ENCODE measurements at regions not wholly inside any gene's neighbourhood (a gene's known extent, or its start where the extent isn't known, plus 50 kb on each side); places are given as distances from the start of the nearest gene placed in this dataset.

GRCh38 chr7:47094462-47094861 is 487.4 kb downstream of the TNS3 start (continued):
- TF ChIP-seq CTCF (IDR thresholded peaks at IDR 0.05 in 2 of 3, conservative IDR thresholded peaks at IDR 0.05 in 1 of 3; ENCODE audit: control insufficient read depth in 2 of 3, extremely low read depth in 1 of 3, insufficient read depth in 1 of 3, low read depth in 3 of 3, low read length in 3 of 3): no peak
- no peak for TF ChIP-seq WRNIP1 (IDR thresholded peaks at IDR 0.05; ENCODE audit: borderline replicate concordance, low read depth, low read length)
- TF ChIP-seq MTA2 (IDR thresholded peaks at IDR 0.05; ENCODE audit: low read depth): no peak
- TF ChIP-seq RB1 (IDR thresholded peaks at IDR 0.05; ENCODE audit: borderline replicate concordance): no peak

- no peaks in the 10 kb centered on the region for H4K20me1 ChIP-seq (ENCODE audit: control insufficient read depth, insufficient read depth)
- no peak overlapping the region for H3K9ac ChIP-seq (ENCODE audit: control insufficient read depth, insufficient read depth, low read length)
- H3K36me3 ChIP-seq (ENCODE audit: control insufficient read depth in 2 of 2, insufficient read depth in 2 of 2, low read length in 1 of 2): no peaks in the 10 kb centered on the region
- in situ Hi-C loops (cut with MboI): loop anchor here (25.0 kb wide), 1 partner anchor 731 kb away; no protein-coding TSS in a partner anchor
- ChIA-PET POLR2A (interaction anchor here (0.5 kb wide), 1 partner anchor 197 kb away, joined by 4 read pairs; no protein-coding TSS in a partner anchor), RAD21 (ENCODE audit: unreplicated experiment) (interaction anchor here (0.7 to 2.3 kb wide), 2 partner anchors 152 to 1171 kb away, joined by 3 to 12 read pairs; no protein-coding TSS in a partner anchor), CTCF (interaction anchor here (1.3 to 3.8 kb wide), 3 partner anchors 84 to 1170 kb away, joined by 3 to 19 read pairs (median 4); no protein-coding TSS in a partner anchor), SMC1A (ENCODE audit: uncharacterized antibody, unreplicated experiment) (interaction anchor here (0.8 to 1.9 kb wide), 7 partner anchors 11 to 1178 kb away, joined by 3 to 5 read pairs (median 4); no protein-coding TSS in a partner anchor)
- FAIRE-seq: no peak
- no peak for DNase-seq (ENCODE audit: low read depth, low spot score)
- no TSS peak for BruUV-seq (replicated peaks)
- ATAC-seq: no peak
- intact Hi-C loops (cut with micrococcal nuclease; ENCODE audit: unreplicated experiment): no loop called here
- H3K9me3 ChIP-seq (replicated peaks; ENCODE audit: control insufficient read depth, insufficient read depth, low read length): no peaks in the 10 kb centered on the region
- H3K4me1 ChIP-seq (ENCODE audit: control insufficient read depth, insufficient read depth, low read length): no peaks in the 10 kb centered on the region
- H3K27me3 ChIP-seq (replicated peaks in 1 of 2; ENCODE audit: control insufficient read depth in 2 of 2, insufficient read depth in 2 of 2, low read length in 1 of 2): no peaks in the 10 kb centered on the region
- H3K4me2 ChIP-seq (ENCODE audit: control insufficient read depth, insufficient read depth): no peak overlapping the region
- 56% methylated on average over 7 of the region's 7 CpGs for WGBS (ENCODE audit: insufficient coverage, insufficient replicate concordance, low lambda C conversion rate, missing lambda C conversion rate)
- H2AFZ ChIP-seq (ENCODE audit: control insufficient read depth, low read depth, low read length): no peak overlapping the region
- no peak overlapping the region for H3K4me3 ChIP-seq
- no peak overlapping the region for H3K27ac ChIP-seq (ENCODE audit: control insufficient read depth, insufficient read depth)
- H3K79me2 ChIP-seq (ENCODE audit: control insufficient read depth, insufficient read depth, low read length): no peaks in the 10 kb centered on the region
- TF ChIP-seq KAT2A (conservative IDR thresholded peaks at IDR 0.05; ENCODE audit: control insufficient read depth, low read depth, low read length) (no peak), SRF (IDR thresholded peaks at IDR 0.05; ENCODE audit: low read depth in 2 of 2, low read length in 2 of 2) (no peak), POLR2A (IDR thresholded peaks at IDR 0.05; ENCODE audit: low read depth, low read length) (no peak), NBN (IDR thresholded peaks at IDR 0.05) (no peak), SUPT20H (IDR thresholded peaks at IDR 0.05; ENCODE audit: borderline replicate concordance, control insufficient read depth, low read depth, low read length) (no peak), NR2C1 (IDR thresholded peaks at IDR 0.05) (no peak), HCFC1 (IDR thresholded peaks at IDR 0.05; ENCODE audit: low read length) (no peak), HDGF (IDR thresholded peaks at IDR 0.05) (no peak), SREBF1 (IDR thresholded peaks at IDR 0.05; ENCODE audit: low read length) (no peak), MTA3 (IDR thresholded peaks at IDR 0.05; ENCODE audit: borderline replicate concordance, low read length) (no peak), SMAD5 (IDR thresholded peaks at IDR 0.05; ENCODE audit: low read depth) (no peak), BACH1 (IDR thresholded peaks at IDR 0.05; ENCODE audit: borderline replicate concordance) (no peak), E4F1 (IDR thresholded peaks at IDR 0.05; ENCODE audit: borderline replicate concordance, partially characterized antibody) (no peak), EGR1 (IDR thresholded peaks at IDR 0.05; ENCODE audit: borderline replicate concordance in 1 of 2, low read depth in 2 of 2, low read length in 2 of 2) (no peak), EZH2 (IDR thresholded peaks at IDR 0.05; ENCODE audit: borderline replicate concordance, control insufficient read depth, low read depth, low read length) (no peak)
Measured at GRCh38 chr7:47093320-47094234, 488.3 kb downstream of the TNS3 start.
